Activated CD8-positive, alpha-beta T cell treated with anti-CD3 and anti-CD28 coated beads, Interleukin-2, amount 10 ng/mL, durations not matched to agents 7 days and 5 days (primary cell): ENCODE measurements at regions not wholly inside any gene's neighbourhood (a gene's known extent, or its start where the extent isn't known, plus 50 kb on each side); places are given as distances from the start of the nearest gene placed in this dataset.

Experiments
- ATAC-seq: fragments of 150-1000 bp; cut with Tn5 transposase; one replicate; pipeline ENCODE4 v1.10.0; 2021; ENCODE audit warnings: moderate library complexity
- CTCF ChIA-PET: fragments of 350-600 bp; sonication (Branson Sonifier 250); formaldehyde crosslinking; loops from one replicate; lab custom pipeline; 2021; ENCODE audit warnings: antibody characterized with exemption; lab: Charles Lee
- POLR2A ChIA-PET: fragments of 350-600 bp; sonication (Branson Sonifier 250); formaldehyde crosslinking; loops from one replicate; lab custom pipeline; 2021; ENCODE audit warnings: antibody characterized with exemption; lab: Charles Lee
- DNase-seq: peaks from one replicate; pipeline ENCODE4 v3.0.0-alpha.2; 2020
- H3K27ac Mint-ChIP-seq: one replicate; pipeline ENCODE4 v1.8.0; 2021; ENCODE audit warnings: mild to moderate bottlenecking, mixed read lengths
- H3K27me3 Mint-ChIP-seq: one replicate; pipeline ENCODE4 v1.8.0; 2021; ENCODE audit warnings: low read depth, mixed read lengths
- H3K36me3 Mint-ChIP-seq: one replicate; pipeline ENCODE4 v1.8.0; 2021; ENCODE audit warnings: low read depth, mixed read lengths
- H3K4me1 Mint-ChIP-seq: one replicate; pipeline ENCODE4 v1.8.0; 2021; ENCODE audit warnings: low read depth, mixed read lengths
- H3K4me3 Mint-ChIP-seq: one replicate; pipeline ENCODE4 v1.8.0; 2021; ENCODE audit warnings: mild to moderate bottlenecking, mixed read lengths
- H3K9me3 Mint-ChIP-seq: one replicate; pipeline ENCODE4 v1.8.0; 2022; ENCODE audit warnings: mixed read lengths; ENCODE audit not compliant: insufficient read depth

GRCh38 chr2:129464631-129465030 is 514.8 kb upstream of the RAB6C start:
- no peaks in the 10 kb centered on the region for H3K36me3 Mint-ChIP-seq
- CTCF ChIA-PET, result no interaction called here
- H3K9me3 Mint-ChIP-seq, result no peaks in the 10 kb centered on the region
- POLR2A ChIA-PET, result no interaction called here
- DNase-seq (no peak), ATAC-seq (no peak)
- no peaks in the 10 kb centered on the region for H3K27me3 Mint-ChIP-seq
- no peak overlapping the region for H3K27ac Mint-ChIP-seq
- H3K4me1 Mint-ChIP-seq, result no peaks in the 10 kb centered on the region
- H3K4me3 Mint-ChIP-seq, result no peak overlapping the region

GRCh38 chr2:129465045-129465444 is 514.4 kb upstream of the RAB6C start:
- H3K27me3 Mint-ChIP-seq, result no peaks in the 10 kb centered on the region
- no peak overlapping the region for H3K4me3 Mint-ChIP-seq
- DNase-seq, result no peak
- POLR2A ChIA-PET, result no interaction called here
- no peak for ATAC-seq
- no peaks in the 10 kb centered on the region for H3K9me3 Mint-ChIP-seq
- CTCF ChIA-PET, result no interaction called here
- no peaks in the 10 kb centered on the region for H3K36me3 Mint-ChIP-seq
- no peaks in the 10 kb centered on the region for H3K4me1 Mint-ChIP-seq
- H3K27ac Mint-ChIP-seq, result no peak overlapping the region

GRCh38 chr2:129466389-129466788 is 513.1 kb upstream of the RAB6C start:
- Mint-ChIP-seq H3K4me3 (no peak overlapping the region), H3K27ac (no peak overlapping the region), H3K9me3 (no peaks in the 10 kb centered on the region), H3K27me3 (no peaks in the 10 kb centered on the region), H3K36me3 (no peaks in the 10 kb centered on the region), H3K4me1 (no peaks in the 10 kb centered on the region)
- DNase-seq (no peak), ATAC-seq (no peak)
- CTCF ChIA-PET, result no interaction called here
- POLR2A ChIA-PET, result no interaction called here

- Mint-ChIP-seq H3K4me1 (no peaks in the 10 kb centered on the region), H3K4me3 (no peak overlapping the region), H3K27me3 (no peaks in the 10 kb centered on the region), H3K9me3 (no peaks in the 10 kb centered on the region), H3K36me3 (no peaks in the 10 kb centered on the region), H3K27ac (no peak overlapping the region)
- DNase-seq, result no peak
- ChIA-PET CTCF (no interaction called here), POLR2A (no interaction called here)
- ATAC-seq, result no peak
These were observed 512.3 kb upstream of the RAB6C start for GRCh38 chr2:129467012-129467779.

- ChIA-PET POLR2A (no interaction called here), CTCF (no interaction called here)
- H3K4me1 Mint-ChIP-seq, result no peaks in the 10 kb centered on the region
- H3K27ac Mint-ChIP-seq, result no peak overlapping the region
- H3K9me3 Mint-ChIP-seq, result no peaks in the 10 kb centered on the region
- H3K27me3 Mint-ChIP-seq, result no peaks in the 10 kb centered on the region
- no peak for ATAC-seq
- H3K4me3 Mint-ChIP-seq, result no peak overlapping the region
- no peaks in the 10 kb centered on the region for H3K36me3 Mint-ChIP-seq
- no peak for DNase-seq
These were observed 511.5 kb upstream of the RAB6C start for GRCh38 chr2:129467941-129468340.

- H3K27ac Mint-ChIP-seq, result no peak overlapping the region
- no peaks in the 10 kb centered on the region for H3K36me3 Mint-ChIP-seq
- DNase-seq (no peak), ATAC-seq (no peak)
- no peaks in the 10 kb centered on the region for H3K9me3 Mint-ChIP-seq
- H3K4me1 Mint-ChIP-seq, result no peaks in the 10 kb centered on the region
- POLR2A ChIA-PET, result interaction anchor here (0.6 kb wide), 1 partner anchor 21 kb away, joined by 3 read pairs; no protein-coding TSS in a partner anchor
- no peaks in the 10 kb centered on the region for H3K27me3 Mint-ChIP-seq
- H3K4me3 Mint-ChIP-seq, result no peak overlapping the region
- CTCF ChIA-PET, result no interaction called here
These were observed 510.6 kb upstream of the RAB6C start for GRCh38 chr2:129468879-129469278.

- Mint-ChIP-seq H3K27ac (no peak overlapping the region), H3K27me3 (no peaks in the 10 kb centered on the region), H3K4me1 (no peaks in the 10 kb centered on the region), H3K9me3 (no peaks in the 10 kb centered on the region), H3K4me3 (no peak overlapping the region), H3K36me3 (no peaks in the 10 kb centered on the region)
- no peak for ATAC-seq
- POLR2A ChIA-PET, result interaction anchor here (0.6 kb wide), 1 partner anchor 20 kb away, joined by 3 read pairs; no protein-coding TSS in a partner anchor
- DNase-seq, result no peak
- CTCF ChIA-PET, result no interaction called here
These were observed 510.1 kb upstream of the RAB6C start for GRCh38 chr2:129469389-129469788.

GRCh38 chr2:129469871-129470270 is 509.6 kb upstream of the RAB6C start:
- H3K36me3 Mint-ChIP-seq, result no peaks in the 10 kb centered on the region
- POLR2A ChIA-PET, result no interaction called here
- ATAC-seq, result no peak
- H3K4me1 Mint-ChIP-seq, result no peaks in the 10 kb centered on the region
- no peak for DNase-seq
- H3K4me3 Mint-ChIP-seq, result no peak overlapping the region
- no peaks in the 10 kb centered on the region for H3K9me3 Mint-ChIP-seq
- CTCF ChIA-PET, result no interaction called here
- H3K27ac Mint-ChIP-seq, result no peak overlapping the region
- H3K27me3 Mint-ChIP-seq, result no peaks in the 10 kb centered on the region

GRCh38 chr2:129478902-129479517 is 500.5 kb upstream of the RAB6C start:
- no peaks in the 10 kb centered on the region for H3K9me3 Mint-ChIP-seq
- H3K27me3 Mint-ChIP-seq, result no peaks in the 10 kb centered on the region
- ATAC-seq (no peak), DNase-seq (no peak)
- H3K4me3 Mint-ChIP-seq, result no peak overlapping the region
- no peaks in the 10 kb centered on the region for H3K4me1 Mint-ChIP-seq
- no peak overlapping the region for H3K27ac Mint-ChIP-seq
- ChIA-PET POLR2A (no interaction called here), CTCF (no interaction called here)
- no peaks in the 10 kb centered on the region for H3K36me3 Mint-ChIP-seq

GRCh38 chr2:129479892-129480291 is 499.6 kb upstream of the RAB6C start:
- Mint-ChIP-seq H3K4me1 (no peaks in the 10 kb centered on the region), H3K27ac (no peak overlapping the region), H3K4me3 (no peak overlapping the region), H3K36me3 (no peaks in the 10 kb centered on the region), H3K27me3 (no peaks in the 10 kb centered on the region), H3K9me3 (no peaks in the 10 kb centered on the region)
- DNase-seq (no peak), ATAC-seq (no peak)
- ChIA-PET POLR2A (no interaction called here), CTCF (no interaction called here)

- H3K27me3 Mint-ChIP-seq, result no peaks in the 10 kb centered on the region
- H3K4me1 Mint-ChIP-seq, result no peaks in the 10 kb centered on the region
- no peak for ATAC-seq
- H3K4me3 Mint-ChIP-seq, result no peak overlapping the region
- no peaks in the 10 kb centered on the region for H3K36me3 Mint-ChIP-seq
- no peak overlapping the region for H3K27ac Mint-ChIP-seq
- DNase-seq, result no peak
- ChIA-PET POLR2A (no interaction called here), CTCF (no interaction called here)
- H3K9me3 Mint-ChIP-seq, result no peaks in the 10 kb centered on the region
These were observed 498.7 kb upstream of the RAB6C start for GRCh38 chr2:129480790-129481189.

GRCh38 chr2:129481306-129482219 is 497.9 kb upstream of the RAB6C start:
- no peaks in the 10 kb centered on the region for H3K9me3 Mint-ChIP-seq
- H3K4me1 Mint-ChIP-seq, result no peaks in the 10 kb centered on the region
- H3K27me3 Mint-ChIP-seq, result no peaks in the 10 kb centered on the region
- ATAC-seq (no peak), DNase-seq (no peak)
- ChIA-PET POLR2A (no interaction called here), CTCF (no interaction called here)
- H3K36me3 Mint-ChIP-seq, result no peaks in the 10 kb centered on the region
- no peak overlapping the region for H3K27ac Mint-ChIP-seq
- no peak overlapping the region for H3K4me3 Mint-ChIP-seq
